H1 (cell line): ENCODE measurements at regions not wholly inside any gene's neighbourhood (a gene's known extent, or its start where the extent isn't known, plus 50 kb on each side); places are given as distances from the start of the nearest gene placed in this dataset.

ENCODE experiments used
- BRCA1 ChIP-seq: IDR thresholded peaks from 2 replicates; pipeline ENCODE4 v1.6.1; 2012; ENCODE audit warnings: low read depth, low read length, improper control_type of control experiment
- CTCF ChIP-seq, 3 experiments: IDR thresholded peaks; 1 replicate in 2 of 3; 2 replicates in 1 of 3; pipeline versions ENCODE4 v1.5.1 to v1.6.1; 2011; ENCODE audit warnings: low read length in 3 of 3, mild to moderate bottlenecking in 3 of 3, inconsistent platforms in 2 of 3, low read depth in 1 of 3, moderate library complexity in 1 of 3; ENCODE audit not compliant: insufficient read depth in 1 of 3; ENCODE audit errors: control extremely low read depth in 1 of 3
- EGR1 ChIP-seq: IDR thresholded peaks from 2 replicates; pipeline ENCODE4 v1.6.1; 2011; ENCODE audit warnings: low read depth, low read length, borderline replicate concordance
- EZH2 ChIP-seq: fragments of 200-600 bp; sonication (generic); IDR thresholded peaks from 2 replicates; pipeline ENCODE4 v1.7.1; 2012; ENCODE audit warnings: low read depth, mild to moderate bottlenecking, moderate library complexity, low read length, inconsistent platforms; ENCODE audit not compliant: severe bottlenecking
- GABPA ChIP-seq: IDR thresholded peaks from 2 replicates; pipeline ENCODE4 v1.6.1; 2011; ENCODE audit warnings: mild to moderate bottlenecking, low read length, moderate library complexity, borderline replicate concordance; ENCODE audit not compliant: insufficient read depth
- POLR2A ChIP-seq, 2 experiments: IDR thresholded peaks; 1 replicate in 1 of 2; 2 replicates in 1 of 2; pipeline ENCODE4 v1.6.1; 2011; ENCODE audit warnings: low read depth in 2 of 2, low read length in 2 of 2, mild to moderate bottlenecking in 2 of 2; ENCODE audit errors: control extremely low read depth in 1 of 2
- RXRA ChIP-seq: IDR thresholded peaks from 2 replicates; pipeline ENCODE4 v1.6.1; 2011; ENCODE audit warnings: low read depth, mild to moderate bottlenecking, low read length, moderate library complexity; ENCODE audit not compliant: insufficient read depth

GRCh38 chr10:3293581-3294431, 121.2 kb upstream of the PITRM1 start:
- TF ChIP-seq POLR2A (IDR thresholded peaks at IDR 0.05; ENCODE audit: control extremely low read depth in 1 of 2, low read depth in 2 of 2, low read length in 2 of 2) (no peak), GABPA (no peak), EZH2 (no peak), EGR1 (no peak), RXRA (no peak), BRCA1 (no peak), CTCF (IDR thresholded peaks at IDR 0.05; ENCODE audit: control extremely low read depth in 1 of 3, insufficient read depth in 1 of 3, low read depth in 1 of 3, low read length in 3 of 3) (no peak)
